OCI-LY1 (cell line): ENCODE measurements at regions not wholly inside any gene's neighbourhood (a gene's known extent, or its start where the extent isn't known, plus 50 kb on each side); places are given as distances from the start of the nearest gene placed in this dataset.
"Not testable (repeated sequence)": the region's sequence is repeated elsewhere in the genome, so short reads cannot be mapped to it uniquely, and the experiment has no call there.

Experiments used
- CTCF ChIP-seq: fragments of 200-600 bp; sonication (generic), shearing (Covaris generic); IDR thresholded peaks from 2 replicates; pipeline ENCODE4 v1.5.1; 2017; ENCODE audit warnings: mild to moderate bottlenecking, antibody characterized with exemption, low read length, moderate library complexity, mixed read lengths
- EZH2 ChIP-seq: fragments of 200-600 bp; sonication (generic), shearing (Covaris generic); IDR thresholded peaks from 2 replicates; pipeline ENCODE4 v1.8.0; 2017; ENCODE audit warnings: borderline replicate concordance, mixed run types, mild to moderate bottlenecking, antibody characterized with exemption, low read length, moderate library complexity, mixed read lengths

DNA sequence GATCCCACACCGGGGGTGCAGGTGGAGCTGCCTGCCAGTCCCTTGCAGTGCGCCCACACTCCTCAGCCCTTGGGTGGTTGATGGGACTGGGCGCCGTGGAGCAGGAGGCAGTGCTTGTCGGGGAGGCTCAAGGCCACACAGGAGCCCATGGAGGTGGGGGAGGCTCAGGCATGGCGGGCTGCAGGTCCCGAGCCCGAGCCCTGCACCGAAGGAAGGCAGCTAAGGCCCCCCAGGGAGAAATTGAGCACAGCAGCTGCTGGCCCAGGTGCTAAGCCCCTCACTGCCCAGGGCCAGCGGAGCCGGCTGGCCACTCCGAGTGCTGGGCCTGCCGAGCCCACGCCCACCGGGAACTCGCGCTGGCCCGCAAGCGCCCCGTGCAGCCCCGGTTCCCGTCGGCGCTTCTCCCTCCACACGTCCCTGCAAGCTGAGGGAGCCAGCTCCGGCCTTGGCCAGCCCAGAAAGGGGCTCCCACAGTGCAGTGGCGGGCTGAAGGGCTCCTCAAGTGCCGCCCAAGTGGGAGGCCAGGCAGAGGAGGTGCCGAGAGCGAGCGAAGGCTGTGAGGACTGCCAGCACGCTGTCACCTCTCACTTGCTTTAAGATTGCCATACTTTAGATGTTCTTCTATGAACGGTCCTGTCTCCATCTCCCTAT is 337.1 kb downstream of the FAT4 start:
- TF ChIP-seq CTCF, EZH2: not testable (repeated sequence)
